CD14-positive monocyte (primary cell): ENCODE measurements at regions not wholly inside any gene's neighbourhood (a gene's known extent, or its start where the extent isn't known, plus 50 kb on each side); places are given as distances from the start of the nearest gene placed in this dataset.

Source experiments
- DNase-seq, 3 donors: peaks; one replicate each; pipeline ENCODE4 v3.0.0-alpha.2; 2011 to 2022
- H2AFZ ChIP-seq: 2 replicates; pipeline ENCODE4 v1.6.0; 2012; ENCODE audit warnings: mild to moderate bottlenecking, low read depth, low read length, inconsistent platforms; ENCODE audit not compliant: insufficient read depth, poor library complexity, severe bottlenecking
- H3K27ac ChIP-seq, 2 donors: 1 replicate in 1 of 2; 2 replicates in 1 of 2; pipeline ENCODE4 v1.5.1; 2012 to 2013; ENCODE audit warnings: low read length in 2 of 2, control low read depth in 1 of 2, inconsistent platforms in 1 of 2, low read depth in 1 of 2, mild to moderate bottlenecking in 1 of 2
- H3K27me3 ChIP-seq, 2 donors: one replicate each; pipeline versions ENCODE4 v1.6.0 to v1.6.1; 2011 to 2013; ENCODE audit warnings: low read length in 2 of 2; ENCODE audit not compliant: control insufficient read depth in 2 of 2, insufficient read depth in 2 of 2
- H3K36me3 ChIP-seq, 2 donors: replicated peaks in 1 of 2; 1 replicate in 1 of 2; 2 replicates in 1 of 2; pipeline versions ENCODE4 v1.5.1 to v1.6.1; 2012 to 2013; ENCODE audit warnings: low read length in 2 of 2, control low read depth in 1 of 2, inconsistent platforms in 1 of 2, mild to moderate bottlenecking in 1 of 2; ENCODE audit not compliant: insufficient read depth in 2 of 2, control insufficient read depth in 1 of 2
- H3K4me1 ChIP-seq, 2 donors: 1 replicate in 1 of 2; 2 replicates in 1 of 2; pipeline versions ENCODE4 v1.5.1 to v1.6.1; 2012 to 2013; ENCODE audit warnings: low read length in 2 of 2, control low read depth in 1 of 2, inconsistent platforms in 1 of 2, mild to moderate bottlenecking in 1 of 2, moderate library complexity in 1 of 2; ENCODE audit not compliant: insufficient read depth in 2 of 2, control insufficient read depth in 1 of 2
- H3K4me2 ChIP-seq: replicated peaks from 2 replicates; pipeline ENCODE3; 2012; ENCODE audit warnings: low read length, moderate library complexity, mild to moderate bottlenecking; ENCODE audit not compliant: poor library complexity, severe bottlenecking; ENCODE audit errors: extremely low read depth
- H3K4me3 ChIP-seq, 3 experiments: fragments of 200-600 bp in 1 of 3; sonication (generic) in 1 of 3; replicated peaks in 1 of 3; 1 replicate in 2 of 3; 2 replicates in 1 of 3; pipeline ENCODE4 v1.5.1; 2011 to 2013; ENCODE audit warnings: low read length in 3 of 3, mild to moderate bottlenecking in 3 of 3, control low read depth in 2 of 3, low read depth in 2 of 3, inconsistent platforms in 1 of 3, moderate library complexity in 1 of 3
- H3K79me2 ChIP-seq: 2 replicates; pipeline ENCODE4 v1.6.0; 2012; ENCODE audit warnings: mild to moderate bottlenecking, control low read depth, inconsistent platforms, low read length, moderate library complexity; ENCODE audit not compliant: insufficient read depth
- H3K9ac ChIP-seq: 2 replicates; pipeline ENCODE4 v1.6.0; 2017; ENCODE audit warnings: low read length, mild to moderate bottlenecking; ENCODE audit not compliant: insufficient read depth, poor library complexity, severe bottlenecking
- H3K9me3 ChIP-seq, 2 donors: replicated peaks in 1 of 2; 1 replicate in 1 of 2; 2 replicates in 1 of 2; pipeline versions ENCODE4 v1.5.1 to v1.6.1; 2012 to 2013; ENCODE audit warnings: low read length in 2 of 2, control low read depth in 1 of 2; ENCODE audit not compliant: control insufficient read depth in 1 of 2, insufficient read depth in 1 of 2
- H4K20me1 ChIP-seq: 2 replicates; pipeline ENCODE4 v1.6.0; 2012; ENCODE audit warnings: mild to moderate bottlenecking, low read length, control low read depth, moderate library complexity; ENCODE audit not compliant: insufficient read depth
- H3K27ac Mint-ChIP-seq, 7 donors: one replicate each; pipeline ENCODE4 v1.8.0; 2020; ENCODE audit warnings: mild to moderate bottlenecking in 7 of 7, mixed read lengths in 7 of 7, moderate library complexity in 6 of 7, inconsistent platforms in 2 of 7
- H3K27me3 Mint-ChIP-seq, 3 donors: one replicate each; pipeline ENCODE4 v1.8.0; 2021 to 2022; ENCODE audit warnings: low read depth in 3 of 3, mild to moderate bottlenecking in 3 of 3, mixed read lengths in 3 of 3, moderate library complexity in 3 of 3, inconsistent platforms in 1 of 3
- H3K36me3 Mint-ChIP-seq, 2 donors: one replicate each; pipeline ENCODE4 v1.8.0; 2020; ENCODE audit warnings: mixed read lengths in 2 of 2, inconsistent platforms in 1 of 2, mild to moderate bottlenecking in 1 of 2
- H3K4me1 Mint-ChIP-seq: one replicate; pipeline ENCODE4 v1.8.0; 2020; ENCODE audit warnings: mild to moderate bottlenecking, mixed read lengths
- H3K4me3 Mint-ChIP-seq, 2 donors: one replicate each; pipeline ENCODE4 v1.8.0; 2020; ENCODE audit warnings: mild to moderate bottlenecking in 2 of 2, mixed read lengths in 2 of 2, moderate library complexity in 1 of 2
- H3K9me3 Mint-ChIP-seq, 7 donors: one replicate each; pipeline ENCODE4 v1.8.0; 2020 to 2022; ENCODE audit warnings: mixed read lengths in 7 of 7, mild to moderate bottlenecking in 6 of 7, moderate library complexity in 6 of 7, inconsistent platforms in 2 of 7
- CTCF ChIP-seq: fragments of 200-600 bp; IDR thresholded peaks from one replicate; pipeline ENCODE4 v1.8.0; 2022; ENCODE audit warnings: antibody characterized with exemption, mild to moderate bottlenecking
- WGBS: methylation state at CpG from one replicate; pipeline ENCODE4 v1.1.5; 2013; ENCODE audit warnings: missing lambda C conversion rate; ENCODE audit not compliant: insufficient coverage; 5-methylcytosine and 5-hydroxymethylcytosine counted together
- intact Hi-C, 2 donors: fragments of 100-400 bp; cut with micrococcal nuclease; formaldehyde crosslinking; loops; one replicate each; pipeline versions ENCODE4 v1.15.0 to v1.15.1; 2023

- Mint-ChIP-seq H3K4me1 (peaks cover 16% of the 10 kb centered on the region), H3K27me3 (no peaks in the 10 kb centered on the region), H3K27ac (no peak overlapping the region), H3K9me3 (peaks cover 0 to 3% (median 0%) of the 10 kb centered on the region in 7 donors), H3K36me3 (no peaks in the 10 kb centered on the region), H3K4me3 (no peak overlapping the region)
- H3K4me1 ChIP-seq = peaks cover 9 to 17% of the 10 kb centered on the region in 2 donors
- no peak overlapping the region for H3K9ac ChIP-seq
- no peaks in the 10 kb centered on the region for H3K9me3 ChIP-seq
- H3K27ac ChIP-seq = no peak overlapping the region
- no peaks in the 10 kb centered on the region for H3K36me3 ChIP-seq
- no peak overlapping the region for H2AFZ ChIP-seq
- H3K4me3 ChIP-seq = no peak overlapping the region
- WGBS = 100% methylated on average over 1 of the region's 7 CpGs
- no peak overlapping the region for H3K4me2 ChIP-seq
- no peaks in the 10 kb centered on the region for H3K27me3 ChIP-seq
- no peak for DNase-seq
- H4K20me1 ChIP-seq = no peaks in the 10 kb centered on the region
- intact Hi-C loops = no loop called here
- no peaks in the 10 kb centered on the region for H3K79me2 ChIP-seq
- no peak for TF ChIP-seq CTCF
Observed at GRCh38 chrX:150060406-150060805, 122.1 kb upstream of the EOLA2 start.

GRCh38 chrX:150062292-150063137 is 124.2 kb upstream of the EOLA2 start:
- peak overlapping the region in 2 of 7 donors; percentile 44 to 79 for H3K27ac Mint-ChIP-seq
- TF ChIP-seq CTCF = no peak
- peak in 2 of 3 donors; percentile 5 to 10 for DNase-seq
- no peaks in the 10 kb centered on the region for H3K36me3 Mint-ChIP-seq
- Histone ChIP-seq H3K4me2 (no peak overlapping the region), H3K9ac (no peak overlapping the region), H3K9me3 (no peaks in the 10 kb centered on the region), H2AFZ (peak overlapping the region; percentile 54), H3K27ac (no peak overlapping the region), H4K20me1 (no peaks in the 10 kb centered on the region), H3K27me3 (no peaks in the 10 kb centered on the region), H3K36me3 (no peaks in the 10 kb centered on the region), H3K4me3 (no peak overlapping the region), H3K4me1 (peaks cover 9 to 17% of the 10 kb centered on the region in 2 donors), H3K79me2 (no peaks in the 10 kb centered on the region)
- 4% methylated on average over 5 of the region's 8 CpGs for WGBS
- peak overlapping the region in 1 of 2 donors; percentile 11 for H3K4me3 Mint-ChIP-seq
- peaks cover 0 to 3% (median 0%) of the 10 kb centered on the region in 7 donors for H3K9me3 Mint-ChIP-seq
- intact Hi-C loops = no loop called here
- no peaks in the 10 kb centered on the region for H3K27me3 Mint-ChIP-seq
- H3K4me1 Mint-ChIP-seq = peaks cover 16% of the 10 kb centered on the region
